ENCODE measurements at regions not wholly inside any gene's neighbourhood (a gene's known extent, or its start where the extent isn't known, plus 50 kb on each side); places are given as distances from the start of the nearest gene placed in this dataset.

- no peak overlapping the region for H3K9ac ChIP-seq (ENCODE audit: control insufficient read depth, insufficient read depth, low read length)
- no peak overlapping the region for H3K4me3 ChIP-seq
- FAIRE-seq (no peak), ATAC-seq (no peak), DNase-seq (ENCODE audit: low read depth, low spot score) (no peak)
- no peaks in the 10 kb centered on the region for H3K27me3 ChIP-seq (replicated peaks in 1 of 2; ENCODE audit: control insufficient read depth in 2 of 2, insufficient read depth in 2 of 2, low read length in 1 of 2)
- BruUV-seq (replicated peaks): no TSS peak
- no peaks in the 10 kb centered on the region for H3K4me1 ChIP-seq (ENCODE audit: control insufficient read depth, insufficient read depth, low read length)
- intact Hi-C loops (cut with micrococcal nuclease; ENCODE audit: unreplicated experiment) (no loop called here), in situ Hi-C loops (cut with MboI) (no loop called here)
- ChIA-PET CTCF (no interaction called here), POLR2A (no interaction called here), SMC1A (ENCODE audit: uncharacterized antibody, unreplicated experiment) (no interaction called here), RAD21 (ENCODE audit: unreplicated experiment) (no interaction called here)
- no peak overlapping the region for H2AFZ ChIP-seq (ENCODE audit: control insufficient read depth, low read depth, low read length)
- H4K20me1 ChIP-seq (ENCODE audit: control insufficient read depth, insufficient read depth): no peaks in the 10 kb centered on the region
- 5% methylated on average over 4 of the region's 4 CpGs for WGBS (ENCODE audit: insufficient coverage, insufficient replicate concordance, low lambda C conversion rate, missing lambda C conversion rate)
- H3K36me3 ChIP-seq (ENCODE audit: control insufficient read depth in 2 of 2, insufficient read depth in 2 of 2, low read length in 1 of 2): no peaks in the 10 kb centered on the region
- H3K4me2 ChIP-seq (ENCODE audit: control insufficient read depth, insufficient read depth): no peak overlapping the region
- H3K27ac ChIP-seq (ENCODE audit: control insufficient read depth, insufficient read depth): no peak overlapping the region
- H3K9me3 ChIP-seq (replicated peaks; ENCODE audit: control insufficient read depth, insufficient read depth, low read length): no peaks in the 10 kb centered on the region
- H3K79me2 ChIP-seq (ENCODE audit: control insufficient read depth, insufficient read depth, low read length): no peaks in the 10 kb centered on the region
- no peak for TF ChIP-seq PRDM15 (CRISPR knock-in tag; IDR thresholded peaks at IDR 0.05)
- TF ChIP-seq IKZF1 (conservative IDR thresholded peaks at IDR 0.05): no peak
Observed at GRCh38 chr20:17029698-17030097, 197.1 kb upstream of the PCSK2 start.

GRCh38 chr20:17036541-17036940 is 190.3 kb upstream of the PCSK2 start:
- no TSS peak for BruUV-seq (replicated peaks)
- Histone ChIP-seq H3K4me2 (ENCODE audit: control insufficient read depth, insufficient read depth) (no peak overlapping the region), H3K9ac (ENCODE audit: control insufficient read depth, insufficient read depth, low read length) (no peak overlapping the region), H3K36me3 (ENCODE audit: control insufficient read depth in 2 of 2, insufficient read depth in 2 of 2, low read length in 1 of 2) (no peaks in the 10 kb centered on the region), H3K9me3 (replicated peaks; ENCODE audit: control insufficient read depth, insufficient read depth, low read length) (no peaks in the 10 kb centered on the region), H3K27me3 (replicated peaks in 1 of 2; ENCODE audit: control insufficient read depth in 2 of 2, insufficient read depth in 2 of 2, low read length in 1 of 2) (no peaks in the 10 kb centered on the region), H4K20me1 (ENCODE audit: control insufficient read depth, insufficient read depth) (no peaks in the 10 kb centered on the region), H3K4me3 (no peak overlapping the region), H3K79me2 (ENCODE audit: control insufficient read depth, insufficient read depth, low read length) (no peaks in the 10 kb centered on the region), H3K27ac (ENCODE audit: control insufficient read depth, insufficient read depth) (no peak overlapping the region), H3K4me1 (ENCODE audit: control insufficient read depth, insufficient read depth, low read length) (no peaks in the 10 kb centered on the region), H2AFZ (ENCODE audit: control insufficient read depth, low read depth, low read length) (no peak overlapping the region)
- ChIA-PET RAD21 (ENCODE audit: unreplicated experiment) (no interaction called here), POLR2A (no interaction called here), CTCF (no interaction called here), SMC1A (ENCODE audit: uncharacterized antibody, unreplicated experiment) (no interaction called here)
- in situ Hi-C loops (cut with MboI): no loop called here
- TF ChIP-seq RAD51 (IDR thresholded peaks at IDR 0.05): no peak
- TF ChIP-seq ZBTB4 (CRISPR knock-in tag; IDR thresholded peaks at IDR 0.05): no peak
- no peak for DNase-seq (ENCODE audit: low read depth, low spot score)
- WGBS (ENCODE audit: insufficient coverage, insufficient replicate concordance, low lambda C conversion rate, missing lambda C conversion rate): 0% methylated on average over 1 of the region's 1 CpG
- intact Hi-C loops (cut with micrococcal nuclease; ENCODE audit: unreplicated experiment): no loop called here
- no peak for FAIRE-seq
- ATAC-seq: no peak
